GM18951 (cell line): ENCODE measurements at regions not wholly inside any gene's neighbourhood (a gene's known extent, or its start where the extent isn't known, plus 50 kb on each side); places are given as distances from the start of the nearest gene placed in this dataset.
"Not testable (repeated sequence)": the region's sequence is repeated elsewhere in the genome, so short reads cannot be mapped to it uniquely, and the experiment has no call there.

Source experiments
- POLR2A ChIP-seq: IDR thresholded peaks from 4 replicates; pipeline ENCODE4 v1.6.1; 2011; ENCODE audit warnings: mild to moderate bottlenecking; ENCODE audit not compliant: insufficient read length, insufficient read depth; ENCODE audit errors: extremely low read depth
- in situ Hi-C: fragments of 300-500 bp; cut with MboI; formaldehyde crosslinking; loops from one replicate; pipeline ENCODE4 v1.12.0; 2022; ENCODE audit warnings: low sequenced_read_pairs, mixed read lengths, inconsistent platforms; ENCODE audit not compliant: unreplicated experiment

DNA sequence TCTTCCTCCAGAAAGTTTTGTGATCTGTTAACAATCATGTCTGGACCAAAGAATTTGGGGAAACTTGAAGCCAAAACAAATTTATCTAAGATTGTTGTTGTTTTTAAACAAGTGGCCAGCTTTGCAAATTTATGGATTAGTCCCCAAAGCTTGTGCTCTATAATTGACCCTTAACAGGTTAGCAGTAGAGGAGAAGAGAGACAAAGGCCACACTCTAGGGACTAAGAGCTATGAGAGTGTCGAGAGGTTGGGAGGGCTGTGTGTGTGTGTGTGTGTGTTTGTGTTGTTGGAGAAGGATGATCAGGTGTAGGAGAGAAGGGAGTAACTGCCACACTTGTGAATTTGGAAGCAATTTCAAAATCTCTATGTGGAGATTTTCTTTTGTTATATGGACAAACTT is 367.3 kb downstream of the KCNRG start:
- in situ Hi-C loops: no loop called here
- TF ChIP-seq POLR2A: no peak

DNA sequence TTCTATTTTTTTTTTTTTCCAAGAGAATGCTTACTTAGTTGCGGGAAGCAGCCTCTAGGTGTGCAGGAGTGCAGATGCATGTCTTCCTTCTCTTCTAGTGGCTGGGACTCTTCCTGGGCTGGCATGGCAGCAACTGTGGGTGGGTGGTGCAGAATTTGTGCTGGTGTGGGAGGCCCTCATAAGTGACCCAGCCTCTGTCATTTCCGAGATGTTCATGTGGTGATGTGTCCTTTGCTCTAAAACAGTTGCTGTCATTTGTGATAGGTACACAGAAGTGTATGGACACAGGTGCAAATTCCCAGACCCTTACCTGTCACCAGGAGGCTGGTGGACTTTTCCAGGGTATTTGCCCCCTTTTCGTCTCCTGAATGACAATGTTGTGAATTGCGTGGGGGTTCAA is 367.7 kb downstream of the KCNRG start:
- in situ Hi-C loops: no loop called here
- TF ChIP-seq POLR2A: no peak

- in situ Hi-C loops: no loop called here
- no peak for TF ChIP-seq POLR2A
Observed at GRCh38 chr13:50384724-50385123, 369.5 kb downstream of the KCNRG start.

DNA sequence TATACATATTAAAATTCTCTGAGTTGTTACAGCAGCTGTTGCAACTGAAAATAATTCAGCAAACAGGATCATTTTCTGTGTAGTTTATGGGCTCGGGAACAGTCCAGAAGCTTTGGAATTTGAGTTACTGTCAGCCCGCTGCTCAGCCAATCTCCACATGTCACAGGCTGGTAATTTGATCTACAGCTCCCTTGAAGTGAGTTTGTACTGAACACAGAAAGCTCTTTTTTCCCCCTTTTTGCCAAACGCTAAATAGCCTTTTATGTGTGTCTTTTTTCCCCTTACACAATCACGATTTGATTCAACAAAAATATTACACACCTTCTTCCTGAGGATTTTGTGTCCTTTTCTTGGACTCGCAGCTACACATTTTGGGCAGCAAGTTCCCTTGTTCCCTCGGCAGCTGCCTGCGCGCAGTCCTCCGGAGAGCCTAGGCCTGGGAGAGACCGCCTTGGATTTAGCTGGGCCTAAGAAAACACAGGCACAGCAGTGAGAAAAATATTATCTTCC is 371.4 kb downstream of the KCNRG start:
- no peak for TF ChIP-seq POLR2A
- in situ Hi-C loops: no loop called here

GRCh38 chr13:50387051-50387581 is 371.9 kb downstream of the KCNRG start:
- in situ Hi-C loops: no loop called here

GRCh38 chr13:50388481-50388880 is 373.2 kb downstream of the KCNRG start:
- no peak for TF ChIP-seq POLR2A

More at GRCh38 chr13:50387051-50387581, 371.9 kb downstream of the KCNRG start:
- no peak for TF ChIP-seq POLR2A

DNA sequence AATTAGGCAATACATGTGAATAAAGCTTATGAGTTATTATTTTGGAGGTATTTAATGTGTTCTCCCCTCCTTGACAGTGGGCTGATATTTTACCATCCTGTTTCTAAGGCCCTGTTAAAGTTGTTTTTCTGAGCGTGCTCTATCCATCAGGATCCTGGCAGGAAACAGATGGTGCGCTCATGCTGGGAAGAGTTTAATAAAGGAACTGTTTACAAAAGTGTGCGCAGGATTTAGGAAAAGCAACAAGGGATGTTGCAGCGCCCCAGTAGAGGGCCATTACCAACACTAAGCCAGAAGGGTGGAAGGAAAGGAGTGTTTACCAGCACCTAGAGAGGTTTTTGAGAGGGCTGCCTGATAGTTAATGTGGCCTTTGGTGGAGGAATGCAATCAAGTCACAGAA is 374.5 kb downstream of the KCNRG start:
- in situ Hi-C loops: no loop called here
- TF ChIP-seq POLR2A: no peak

More at GRCh38 chr13:50388481-50388880, 373.2 kb downstream of the KCNRG start:
- in situ Hi-C loops: no loop called here

GRCh38 chr13:50390503-50391248 is 375.4 kb downstream of the KCNRG start:
- no peak for TF ChIP-seq POLR2A
- in situ Hi-C loops: no loop called here

DNA sequence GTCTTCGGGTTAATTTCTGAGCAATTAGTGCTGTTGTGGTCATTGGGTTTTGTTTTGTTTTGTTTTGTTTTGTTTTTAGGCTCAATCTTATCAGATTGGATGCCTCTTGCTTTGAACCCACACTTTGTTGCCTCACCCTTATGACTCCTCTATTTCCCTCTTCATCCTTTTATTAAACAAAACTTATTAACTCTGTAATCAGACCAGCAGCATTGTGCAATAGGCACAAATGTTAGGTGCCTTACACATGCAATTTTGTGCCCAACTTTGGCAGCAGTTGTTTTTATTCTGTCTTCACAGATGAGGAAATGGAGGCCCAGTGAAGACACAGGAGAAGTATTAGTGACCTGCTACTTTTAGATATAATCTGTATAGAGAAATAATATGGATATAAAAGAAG is 377.7 kb downstream of the KCNRG start:
- in situ Hi-C loops: no loop called here
- no peak for TF ChIP-seq POLR2A

GRCh38 chr13:50393628-50394027 is 378.4 kb downstream of the KCNRG start:
- in situ Hi-C loops: no loop called here
- TF ChIP-seq POLR2A: no peak

DNA sequence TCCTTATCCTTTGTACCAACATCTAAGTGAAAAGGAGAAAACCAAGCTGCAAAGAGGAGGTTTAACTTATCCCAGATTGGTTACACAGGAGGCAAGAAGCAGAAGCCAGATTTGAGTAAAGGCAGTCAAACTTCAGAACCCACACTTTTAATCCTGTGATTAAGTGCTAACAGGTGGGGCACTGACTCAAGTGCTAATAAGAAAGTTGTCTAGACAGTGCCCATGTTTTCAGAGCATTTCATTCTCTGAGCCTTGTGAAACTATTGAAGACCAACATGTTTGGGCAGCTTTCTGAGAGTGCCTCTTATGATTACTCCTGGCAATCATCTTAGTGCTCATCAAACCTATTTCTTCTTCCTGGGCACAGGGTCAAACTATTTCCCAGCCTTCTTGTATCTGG is 380.8 kb downstream of the KCNRG start:
- TF ChIP-seq POLR2A: no peak
- in situ Hi-C loops: no loop called here

- in situ Hi-C loops: not testable (repeated sequence)
Observed at GRCh38 chr13:50396618-50397017, 381.4 kb downstream of the KCNRG start.

DNA sequence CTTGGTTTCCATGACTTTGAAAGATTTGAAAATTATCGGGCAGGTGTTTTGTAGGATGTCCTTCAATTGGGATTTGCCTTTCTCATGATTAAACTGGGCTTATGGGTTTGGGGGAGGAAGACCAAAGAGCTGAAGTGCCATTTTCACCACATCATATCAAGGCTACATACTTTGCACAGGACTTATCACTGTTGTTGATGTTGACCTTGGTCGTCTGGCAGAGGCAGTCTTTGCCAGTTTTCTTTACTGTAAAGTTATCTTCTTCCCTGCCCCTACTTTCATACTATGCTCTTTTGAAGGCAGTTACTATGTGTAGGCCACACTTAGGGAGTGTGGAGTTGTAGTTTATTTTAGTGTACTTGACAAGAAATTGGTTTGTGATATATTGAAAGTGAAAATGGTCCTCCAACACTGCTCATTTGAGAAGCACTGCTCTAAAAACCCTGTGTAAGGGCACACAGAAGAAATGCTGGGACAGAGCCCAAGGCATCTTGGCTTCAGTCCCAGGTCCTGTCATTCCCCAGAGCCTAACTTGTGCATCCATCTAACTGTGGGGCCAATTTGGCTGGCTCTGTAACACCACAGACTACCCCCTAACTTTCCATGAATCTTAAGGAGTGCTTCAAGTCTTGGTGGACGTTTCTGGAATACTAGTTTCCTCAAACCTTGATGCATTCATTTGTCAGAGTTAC is 384.9 kb downstream of the KCNRG start:
- TF ChIP-seq POLR2A: no peak
- in situ Hi-C loops: no loop called here

GRCh38 chr13:50401049-50401505 is 385.8 kb downstream of the KCNRG start:
- TF ChIP-seq POLR2A: no peak
- in situ Hi-C loops: no loop called here
